DMS153 (cell line): ENCODE measurements at regions not wholly inside any gene's neighbourhood (a gene's known extent, or its start where the extent isn't known, plus 50 kb on each side); places are given as distances from the start of the nearest gene placed in this dataset.
"Not testable (repeated sequence)": the region's sequence is repeated elsewhere in the genome, so short reads cannot be mapped to it uniquely, and the experiment has no call there.

Source experiments
- DNase-seq: peaks from one replicate; lab custom pipeline; 2025; lab: John Stamatoyannopoulos, UW

GRCh38 chr9:24846248-24846912, 300.7 kb upstream of the IZUMO3 start:
- DNase-seq: no peak

- no peak for DNase-seq
Observed at GRCh38 chr9:24844217-24844616, 298.5 kb upstream of the IZUMO3 start.

GRCh38 chr9:24841993-24842392, 296.3 kb upstream of the IZUMO3 start:
- no peak for DNase-seq

- DNase-seq: no peak
Observed at GRCh38 chr9:24832307-24832706, 286.6 kb upstream of the IZUMO3 start.

- no peak for DNase-seq
Observed at GRCh38 chr9:24828687-24829086, 283.0 kb upstream of the IZUMO3 start.

GRCh38 chr9:24824607-24825006, 278.9 kb upstream of the IZUMO3 start:
- DNase-seq: no peak

GRCh38 chr9:24820196-24820595, 274.5 kb upstream of the IZUMO3 start:
- DNase-seq: no peak

GRCh38 chr9:24817756-24818155, 272.1 kb upstream of the IZUMO3 start:
- DNase-seq: no peak

GRCh38 chr9:24816006-24816405, 270.3 kb upstream of the IZUMO3 start:
- DNase-seq: no peak

- no peak for DNase-seq
Observed at GRCh38 chr9:24801344-24801743, 255.6 kb upstream of the IZUMO3 start.

- DNase-seq: no peak
Observed at GRCh38 chr9:24793787-24794186, 248.1 kb upstream of the IZUMO3 start.

- DNase-seq: no peak
Observed at GRCh38 chr9:24776226-24776625, 230.5 kb upstream of the IZUMO3 start.

GRCh38 chr9:24774199-24774598, 228.5 kb upstream of the IZUMO3 start:
- DNase-seq: not testable (repeated sequence)

GRCh38 chr9:24766081-24766480, 220.4 kb upstream of the IZUMO3 start:
- no peak for DNase-seq

- no peak for DNase-seq
Observed at GRCh38 chr9:24765025-24765756, 219.5 kb upstream of the IZUMO3 start.

- DNase-seq: no peak
Observed at GRCh38 chr9:24738421-24738961, 192.8 kb upstream of the IZUMO3 start.

- no peak for DNase-seq
Observed at GRCh38 chr9:24731754-24732153, 186.1 kb upstream of the IZUMO3 start.

- DNase-seq: no peak
Observed at GRCh38 chr9:24721621-24722020, 175.9 kb upstream of the IZUMO3 start.

- DNase-seq: no peak
Observed at GRCh38 chr9:24712206-24712605, 166.5 kb upstream of the IZUMO3 start.

GRCh38 chr9:24708814-24709213, 163.1 kb upstream of the IZUMO3 start:
- DNase-seq: no peak

GRCh38 chr9:24698881-24699518, 153.3 kb upstream of the IZUMO3 start:
- DNase-seq: no peak

GRCh38 chr9:24672336-24672735, 126.6 kb upstream of the IZUMO3 start:
- DNase-seq: no peak

GRCh38 chr9:24657387-24657786, 111.7 kb upstream of the IZUMO3 start:
- no peak for DNase-seq
